Ishikawa (cell line): ENCODE measurements at regions not wholly inside any gene's neighbourhood (a gene's known extent, or its start where the extent isn't known, plus 50 kb on each side); places are given as distances from the start of the nearest gene placed in this dataset.

Experiments used
- NFIC ChIP-seq: IDR thresholded peaks from 2 replicates; pipeline ENCODE4 v1.6.1; 2012
- TAF1 ChIP-seq: IDR thresholded peaks from 2 replicates; pipeline ENCODE4 v1.6.1; 2012; ENCODE audit warnings: low read depth, mild to moderate bottlenecking
- TF ChIP-seq, protein P1 (sequence below): IDR thresholded peaks from 2 replicates; pipeline ENCODE4 v1.6.1; 2012; ENCODE audit warnings: low read depth, mild to moderate bottlenecking

GRCh38 chr1:29695036-29695435 lies 458.7 kb downstream of the PTPRU start:
- TF ChIP-seq TAF1 (no peak), NFIC (no peak)
- TF ChIP-seq, protein P1, sequence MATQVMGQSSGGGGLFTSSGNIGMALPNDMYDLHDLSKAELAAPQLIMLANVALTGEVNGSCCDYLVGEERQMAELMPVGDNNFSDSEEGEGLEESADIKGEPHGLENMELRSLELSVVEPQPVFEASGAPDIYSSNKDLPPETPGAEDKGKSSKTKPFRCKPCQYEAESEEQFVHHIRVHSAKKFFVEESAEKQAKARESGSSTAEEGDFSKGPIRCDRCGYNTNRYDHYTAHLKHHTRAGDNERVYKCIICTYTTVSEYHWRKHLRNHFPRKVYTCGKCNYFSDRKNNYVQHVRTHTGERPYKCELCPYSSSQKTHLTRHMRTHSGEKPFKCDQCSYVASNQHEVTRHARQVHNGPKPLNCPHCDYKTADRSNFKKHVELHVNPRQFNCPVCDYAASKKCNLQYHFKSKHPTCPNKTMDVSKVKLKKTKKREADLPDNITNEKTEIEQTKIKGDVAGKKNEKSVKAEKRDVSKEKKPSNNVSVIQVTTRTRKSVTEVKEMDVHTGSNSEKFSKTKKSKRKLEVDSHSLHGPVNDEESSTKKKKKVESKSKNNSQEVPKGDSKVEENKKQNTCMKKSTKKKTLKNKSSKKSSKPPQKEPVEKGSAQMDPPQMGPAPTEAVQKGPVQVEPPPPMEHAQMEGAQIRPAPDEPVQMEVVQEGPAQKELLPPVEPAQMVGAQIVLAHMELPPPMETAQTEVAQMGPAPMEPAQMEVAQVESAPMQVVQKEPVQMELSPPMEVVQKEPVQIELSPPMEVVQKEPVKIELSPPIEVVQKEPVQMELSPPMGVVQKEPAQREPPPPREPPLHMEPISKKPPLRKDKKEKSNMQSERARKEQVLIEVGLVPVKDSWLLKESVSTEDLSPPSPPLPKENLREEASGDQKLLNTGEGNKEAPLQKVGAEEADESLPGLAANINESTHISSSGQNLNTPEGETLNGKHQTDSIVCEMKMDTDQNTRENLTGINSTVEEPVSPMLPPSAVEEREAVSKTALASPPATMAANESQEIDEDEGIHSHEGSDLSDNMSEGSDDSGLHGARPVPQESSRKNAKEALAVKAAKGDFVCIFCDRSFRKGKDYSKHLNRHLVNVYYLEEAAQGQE = no peak
